Ishikawa (cell line): ENCODE measurements at regions not wholly inside any gene's neighbourhood (a gene's known extent, or its start where the extent isn't known, plus 50 kb on each side); places are given as distances from the start of the nearest gene placed in this dataset.

ENCODE experiments used
- CEBPB ChIP-seq: IDR thresholded peaks from 2 replicates; pipeline ENCODE4 v1.6.1; 2012
- EP300 ChIP-seq: IDR thresholded peaks from 2 replicates; pipeline ENCODE4 v1.6.1; 2012; ENCODE audit warnings: borderline replicate concordance
- FOXM1 ChIP-seq: IDR thresholded peaks from 2 replicates; pipeline ENCODE4 v1.6.1; 2012; ENCODE audit warnings: low read depth, borderline replicate concordance
- MAX ChIP-seq: IDR thresholded peaks from 2 replicates; pipeline ENCODE4 v1.6.1; 2012
- RAD21 ChIP-seq: IDR thresholded peaks from 2 replicates; pipeline ENCODE4 v1.6.1; 2012; ENCODE audit warnings: low read depth
- REST ChIP-seq: IDR thresholded peaks from 2 replicates; pipeline ENCODE4 v1.6.1; 2012; ENCODE audit warnings: low read depth, mild to moderate bottlenecking
- TAF1 ChIP-seq: IDR thresholded peaks from 2 replicates; pipeline ENCODE4 v1.6.1; 2012; ENCODE audit warnings: low read depth, mild to moderate bottlenecking

GRCh38 chr5:128782446-128782845, 182.8 kb upstream of the SLC27A6 start:
- TF ChIP-seq TAF1 (no peak), FOXM1 (no peak), MAX (peak; percentile 24), EP300 (no peak), REST (no peak), RAD21 (no peak), CEBPB (no peak)
